K562 (cell line): ENCODE measurements at regions not wholly inside any gene's neighbourhood (a gene's known extent, or its start where the extent isn't known, plus 50 kb on each side); places are given as distances from the start of the nearest gene placed in this dataset.

Experiments used
- ATAC-seq: fragments of 200-7000 bp; cut with Tn5 transposase; 3 replicates; pipeline ENCODE4 v1.9.1; 2020; ENCODE audit warnings: moderate library complexity
- BruUV-seq: library from RNA; stranded (reverse); fragments of 400-500 nt; replicated peaks from 2 replicates; lab custom pipeline; 2021; lab: Mats Ljungman, UMichigan
- CTCF ChIA-PET: fragments of 300-600 bp; formaldehyde crosslinking; extraction: SDS; loops from one replicate; lab custom pipeline; 2021; ENCODE audit warnings: low intra/inter-chr PET ratio; lab: Yijun Ruan, JAX
- POLR2A ChIA-PET: fragments of 300-600, 350-650 bp; sonication (Branson Sonifier 250); formaldehyde crosslinking; extraction: SDS; loops from one replicate; lab custom pipeline; 2021; ENCODE audit warnings: antibody characterized with exemption, inconsistent platforms; lab: Yijun Ruan, JAX
- DNase-seq, 4 experiments: peaks; one replicate each; pipeline versions ENCODE4 v3.0.0 to v3.0.0-alpha.2; 2011 to 2018; ENCODE audit warnings: low spot score in 3 of 4, mixed read lengths in 3 of 4; ENCODE audit errors: extremely low read depth in 1 of 4
- FAIRE-seq: peaks from 2 replicates; lab custom pipeline; 2011; peaks lifted over from hg19 to GRCh38; lab: Jason Lieb, UNC
- H2AFZ ChIP-seq: 2 replicates; pipeline ENCODE4 v1.6.0; 2011; ENCODE audit warnings: low read depth, low read length, control low read depth, inconsistent platforms
- H3K27ac ChIP-seq: fragments of 200-600 bp; 3 replicates; pipeline ENCODE4 v1.8.0; 2011; ENCODE audit warnings: low read depth, mild to moderate bottlenecking, control low read depth, inconsistent platforms, low read length, moderate library complexity, mixed read lengths; ENCODE audit errors: extremely low read depth
- H3K27me3 ChIP-seq, 2 experiments: fragments of 300-600 bp in 1 of 2; 2 replicates in 1 of 2; 3 replicates in 1 of 2; pipeline versions ENCODE4 v1.6.0 to v1.8.0; 2011; ENCODE audit warnings: inconsistent platforms in 2 of 2, low read length in 2 of 2, mild to moderate bottlenecking in 1 of 2, mixed read lengths in 1 of 2, moderate library complexity in 1 of 2; ENCODE audit not compliant: control insufficient read depth in 2 of 2, insufficient read depth in 2 of 2
- H3K36me3 ChIP-seq: fragments of 300-600 bp; 3 replicates; pipeline ENCODE4 v1.8.0; 2011; ENCODE audit warnings: mild to moderate bottlenecking, low read length, inconsistent platforms; ENCODE audit not compliant: control insufficient read depth, insufficient read depth
- H3K4me1 ChIP-seq, 2 experiments: fragments of 200-600 bp in 1 of 2; replicated peaks in 1 of 2; 2 replicates in 1 of 2; 3 replicates in 1 of 2; pipeline versions ENCODE4 v1.5.1 to v1.8.0; 2011; ENCODE audit warnings: inconsistent platforms in 2 of 2, low read length in 2 of 2, mild to moderate bottlenecking in 1 of 2, mixed read lengths in 1 of 2, moderate library complexity in 1 of 2; ENCODE audit not compliant: control insufficient read depth in 2 of 2, insufficient read depth in 2 of 2
- H3K4me2 ChIP-seq: 2 replicates; pipeline ENCODE4 v1.6.1; 2011; ENCODE audit warnings: low read length, control low read depth, inconsistent platforms, mixed read lengths; ENCODE audit not compliant: insufficient read depth
- H3K4me3 ChIP-seq: fragments of 200-600 bp; sonication (generic), shearing (Covaris generic); 2 replicates; pipeline ENCODE4 v1.5.1; 2016; ENCODE audit warnings: control low read depth, inconsistent platforms
- H3K79me2 ChIP-seq: fragments of 200-600 bp; 3 replicates; pipeline ENCODE4 v1.8.0; 2011; ENCODE audit warnings: low read length, inconsistent platforms; ENCODE audit not compliant: control insufficient read depth, insufficient read depth
- H3K9ac ChIP-seq, 2 experiments: 2 replicates each; pipeline versions ENCODE4 v1.6.0 to v1.6.1; 2011; ENCODE audit warnings: low read depth in 2 of 2, low read length in 2 of 2, control low read depth in 1 of 2, inconsistent platforms in 1 of 2, mild to moderate bottlenecking in 1 of 2, mixed read lengths in 1 of 2; ENCODE audit not compliant: insufficient read depth in 1 of 2
- H3K9me1 ChIP-seq: one replicate; pipeline ENCODE4 v1.6.0; 2011; ENCODE audit warnings: inconsistent platforms, mild to moderate bottlenecking, low read length, moderate library complexity; ENCODE audit not compliant: control insufficient read depth, insufficient read depth
- H3K9me3 ChIP-seq: replicated peaks from 2 replicates; pipeline ENCODE4 v1.5.1; 2011; ENCODE audit warnings: low read depth, low read length, inconsistent platforms; ENCODE audit not compliant: control insufficient read depth, insufficient read depth
- H4K20me1 ChIP-seq: replicated peaks from 2 replicates; pipeline ENCODE4 v1.6.1; 2011; ENCODE audit warnings: low read length, inconsistent platforms, mixed read lengths; ENCODE audit not compliant: control insufficient read depth, insufficient read depth
- CBFA2T3 ChIP-seq: fragments of 450-650 bp; IDR thresholded peaks from 2 replicates; pipeline ENCODE4 v1.6.1; 2017
- CHD1 ChIP-seq: fragments of 200-600 bp; sonication (generic); IDR thresholded peaks from one replicate; pipeline ENCODE4 v1.6.1; 2012; ENCODE audit warnings: mild to moderate bottlenecking, moderate library complexity, low read length, inconsistent platforms
- IRF2 ChIP-seq: sonication (generic); formaldehyde crosslinking; IDR thresholded peaks from 2 replicates; pipeline ENCODE4 v1.8.1; 2022; ENCODE audit warnings: mild to moderate bottlenecking, missing genetic modification reagents
- POLR2B ChIP-seq: fragments of 450-650 bp; IDR thresholded peaks from 2 replicates; pipeline ENCODE4 v1.6.1; 2018; ENCODE audit warnings: low read depth; ENCODE audit not compliant: partially characterized antibody
- SMAD3 ChIP-seq: fragments of 450-650 bp; formaldehyde crosslinking; conservative IDR thresholded peaks from 2 replicates; pipeline ENCODE4 v1.4.0; 2020; ENCODE audit warnings: mild to moderate bottlenecking
- TEAD4 ChIP-seq, 2 experiments: sonication (generic) in 1 of 2; formaldehyde crosslinking in 1 of 2; IDR thresholded peaks; 2 replicates each; pipeline versions ENCODE4 v1.6.1 to v1.8.0; 2012 to 2022; ENCODE audit warnings: borderline replicate concordance in 1 of 2, inconsistent platforms in 1 of 2, low read length in 1 of 2, mild to moderate bottlenecking in 1 of 2, missing genetic modification reagents in 1 of 2
- ZNF3 ChIP-seq: fragments of 250-450 bp; sonication (Bioruptor Pico); IDR thresholded peaks from 2 replicates; pipeline ENCODE4 v1.5.0; 2021; ENCODE audit warnings: mild to moderate bottlenecking, moderate library complexity
- ZNF436 ChIP-seq: fragments of 250-450, 450-650 bp; sonication (Bioruptor Pico); formaldehyde crosslinking; IDR thresholded peaks from 2 replicates; pipeline ENCODE4 v1.7.0; 2020; ENCODE audit warnings: mild to moderate bottlenecking
- ZNF644 ChIP-seq: fragments of 200-800 bp; sonication (Bioruptor generic); IDR thresholded peaks from 2 replicates; pipeline ENCODE4 v1.6.1; 2016; ENCODE audit warnings: low read depth, missing genetic modification characterization, missing compliant biosample characterization
- WGBS: fragments of 100-300 bp; shearing (Covaris generic); methylation state at CpG from one replicate; pipeline ENCODE4 v1.1.6; 2016; ENCODE audit warnings: low coverage, mixed read lengths; ENCODE audit not compliant: insufficient coverage; ENCODE audit errors: missing lambda C conversion rate; 5-methylcytosine and 5-hydroxymethylcytosine counted together
- in situ Hi-C: fragments of 300-500 bp; cut with MboI; formaldehyde crosslinking; loops from 4 replicates; pipeline ENCODE4 v1.15.0; 2018; ENCODE audit warnings: inconsistent platforms, mixed read lengths
- intact Hi-C: fragments of 100-400 bp; cut with micrococcal nuclease; formaldehyde crosslinking; loops from 2 replicates; pipeline ENCODE4 v1.14.2; 2022

DNA sequence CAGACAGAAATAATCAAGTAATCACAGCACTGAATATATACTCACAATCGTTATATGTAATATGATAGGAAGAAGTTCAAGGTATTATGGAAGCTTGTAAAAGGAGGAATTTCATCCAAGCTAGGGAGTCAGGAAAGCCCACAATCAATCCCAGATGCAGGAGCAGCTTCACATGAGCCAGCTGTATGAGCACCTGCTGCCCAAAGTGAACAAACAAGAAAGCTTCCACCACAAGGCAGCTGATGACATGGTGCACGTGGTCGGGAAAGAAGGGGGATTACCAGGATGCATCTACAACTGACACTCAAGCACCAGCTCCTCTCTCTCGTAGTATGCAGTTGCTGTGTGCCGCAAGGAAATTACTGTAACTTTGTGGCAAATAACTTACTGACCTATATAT is 225.2 kb downstream of the XPNPEP1 start:
- Histone ChIP-seq H3K9me1 (no peaks in the 10 kb centered on the region), H2AFZ (no peak overlapping the region), H3K36me3 (no peaks in the 10 kb centered on the region), H3K79me2 (no peaks in the 10 kb centered on the region), H3K9ac (no peak overlapping the region), H3K9me3 (no peaks in the 10 kb centered on the region), H4K20me1 (no peaks in the 10 kb centered on the region), H3K4me3 (no peak overlapping the region), H3K4me1 (no peaks in the 10 kb centered on the region), H3K27me3 (no peaks in the 10 kb centered on the region), H3K27ac (no peak overlapping the region), H3K4me2 (no peak overlapping the region)
- no peak for ATAC-seq
- CTCF ChIA-PET, result no interaction called here
- in situ Hi-C loops, result no loop called here
- 0% methylated on average over 5 of the region's 5 CpGs for WGBS
- no peak for DNase-seq
- POLR2A ChIA-PET, result interaction anchor here (0.7 kb wide), 1 partner anchor 272 kb away, joined by 3 read pairs; no protein-coding TSS in a partner anchor
- FAIRE-seq, result no peak
- intact Hi-C loops, result no loop called here
- BruUV-seq, result no TSS peak
- TF ChIP-seq POLR2B, result no peak
- no peak for TF ChIP-seq ZNF644 (tag)
- no peak for TF ChIP-seq IRF2 (CRISPR knock-in tag)
- no peak for TF ChIP-seq CBFA2T3
- no peak for TF ChIP-seq ZNF436 (CRISPR knock-in tag)
- no peak for TF ChIP-seq TEAD4 (IDR thresholded peaks at IDR 0.05; ENCODE audit: low read length)
- no peak for TF ChIP-seq TEAD4 (CRISPR knock-in tag; IDR thresholded peaks at IDR 0.05; ENCODE audit: borderline replicate concordance)
- no peak for TF ChIP-seq ZNF3
- TF ChIP-seq SMAD3 (CRISPR knock-in tag), result no peak
- no peak for TF ChIP-seq CHD1
